ENCODE measurements at regions not wholly inside any gene's neighbourhood (a gene's known extent, or its start where the extent isn't known, plus 50 kb on each side); places are given as distances from the start of the nearest gene placed in this dataset.
"Not testable (repeated sequence)": the region's sequence is repeated elsewhere in the genome, so short reads cannot be mapped to it uniquely, and the experiment has no call there.

DNA sequence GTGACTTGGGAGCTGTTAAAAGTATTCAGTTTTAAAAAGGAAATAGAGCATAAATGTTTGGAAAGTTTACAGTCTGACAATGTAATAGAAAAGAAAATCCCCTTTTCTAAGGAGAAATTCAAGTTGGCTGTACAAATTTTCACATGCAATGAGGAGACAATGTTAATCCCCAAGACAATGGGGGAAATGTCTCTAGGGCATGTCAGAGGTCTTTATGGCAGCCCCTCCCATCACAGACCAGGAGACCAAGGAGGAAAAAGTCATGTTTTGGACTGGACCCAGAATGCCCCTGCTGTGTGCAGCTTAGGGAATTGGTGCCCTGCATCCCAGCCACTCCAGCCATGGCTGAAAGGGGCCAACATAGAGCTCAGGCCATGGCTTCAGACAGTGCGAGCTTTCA, 831.1 kb upstream of the ADGRL3 start:
- no peak for DNase-seq

DNA sequence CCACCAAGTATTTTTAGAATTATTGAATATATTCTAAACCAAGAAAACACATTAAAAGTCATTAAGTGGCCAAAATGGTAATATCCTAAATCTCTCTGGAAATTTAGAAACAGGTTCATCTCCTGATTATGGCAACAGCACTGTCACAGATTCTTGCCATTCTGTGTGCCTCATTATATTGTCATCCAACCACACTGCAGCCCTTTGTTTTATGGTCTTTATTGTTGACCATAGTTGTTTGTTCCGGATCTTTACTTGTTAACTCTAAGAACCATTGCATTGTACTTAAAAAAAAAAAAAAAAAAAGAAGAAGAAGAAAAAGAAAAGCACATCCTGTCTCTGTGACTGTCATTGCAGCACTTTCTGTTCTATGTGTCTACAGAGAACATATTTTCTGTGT, 822.1 kb upstream of the ADGRL3 start:
- DNase-seq = no peak

DNA sequence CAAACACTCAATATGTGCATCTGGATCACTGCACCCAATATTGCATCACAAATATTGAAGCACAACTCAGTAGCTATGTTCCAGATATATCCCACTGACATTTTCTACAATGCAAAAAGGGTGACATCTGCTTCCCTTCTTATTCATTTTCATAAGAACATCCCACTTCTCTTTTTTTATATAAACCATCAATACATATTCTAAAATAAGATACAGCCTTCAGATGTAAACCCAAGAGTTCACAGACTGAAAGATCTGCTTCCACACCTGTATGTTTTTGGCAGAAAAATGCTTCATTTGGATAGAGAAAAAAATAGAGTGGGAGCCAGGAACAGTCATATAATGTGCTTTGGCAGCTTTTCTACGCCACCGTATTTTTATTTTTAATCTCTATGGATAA, 815.6 kb upstream of the ADGRL3 start:
- DNase-seq = no peak

DNA sequence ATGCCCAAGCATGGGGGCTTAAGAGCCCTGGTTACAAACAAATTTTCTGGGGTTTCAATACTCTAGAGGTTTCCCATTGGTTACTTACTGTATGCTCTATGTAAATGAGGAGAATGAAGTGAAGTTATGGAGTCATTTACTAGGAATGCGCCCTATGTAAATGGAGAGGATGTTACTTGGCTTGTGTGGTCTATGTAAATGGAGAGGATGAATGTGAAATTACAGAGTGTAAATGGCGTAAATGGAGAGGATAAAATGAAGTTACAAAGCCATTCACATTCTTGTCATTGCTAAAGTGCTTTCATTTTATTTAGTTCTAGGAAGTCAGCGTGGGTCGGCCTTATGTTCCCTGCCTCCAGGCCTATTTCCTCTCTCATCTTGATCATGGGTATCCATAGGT, 810.5 kb upstream of the ADGRL3 start:
- DNase-seq = no peak

DNA sequence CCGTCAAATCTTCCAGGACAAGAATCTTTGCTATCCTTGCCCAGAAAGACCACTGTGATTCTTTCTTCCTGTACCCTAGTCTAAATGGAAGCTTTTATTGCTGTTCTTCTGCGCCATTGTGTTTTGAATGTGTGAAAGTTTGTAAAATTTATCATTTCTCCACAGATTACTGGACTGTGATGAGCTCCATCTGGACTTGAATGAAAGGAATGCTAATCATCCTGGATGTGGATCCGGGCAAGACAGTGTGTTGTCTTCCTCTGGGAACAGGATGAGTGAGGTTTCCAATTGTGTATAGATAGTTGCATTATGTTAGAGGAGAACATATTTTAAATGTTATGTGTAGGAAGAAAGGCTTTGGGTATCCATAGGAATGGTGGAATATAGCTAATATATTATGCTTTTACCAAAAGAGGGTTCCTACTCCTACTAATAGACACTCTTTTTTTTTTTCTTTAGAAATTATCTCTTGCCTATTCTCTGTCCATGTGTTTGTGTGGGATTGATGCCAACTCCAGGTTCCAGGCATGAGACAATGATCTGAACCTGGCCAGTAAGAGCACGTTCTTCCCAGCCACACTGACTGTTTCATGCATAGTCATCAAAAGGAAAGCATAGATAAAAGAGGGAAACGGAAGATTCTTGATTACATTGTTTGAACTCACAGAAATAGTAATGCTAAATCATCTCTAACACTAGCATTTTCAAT, 803.6 kb upstream of the ADGRL3 start:
- DNase-seq = no peak

DNA sequence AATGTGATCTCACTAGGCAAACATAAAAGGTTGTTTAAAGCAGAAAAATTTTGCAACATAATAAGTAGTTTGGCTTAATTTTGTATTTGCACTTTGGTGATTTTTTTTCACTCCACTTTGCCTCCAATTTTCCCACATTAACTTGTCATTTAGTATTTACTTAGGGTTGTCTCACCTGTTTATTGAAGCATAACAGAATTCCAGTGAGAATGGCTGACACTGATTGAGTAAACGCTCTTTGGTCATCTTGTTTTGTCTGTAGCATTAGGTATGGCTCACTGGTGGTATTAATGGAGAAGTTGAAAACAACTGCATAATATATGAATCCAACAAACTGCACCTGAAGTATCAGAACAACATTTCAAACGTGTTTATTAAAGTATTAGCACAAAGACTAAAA, 799.5 kb upstream of the ADGRL3 start:
- DNase-seq = no peak

DNA sequence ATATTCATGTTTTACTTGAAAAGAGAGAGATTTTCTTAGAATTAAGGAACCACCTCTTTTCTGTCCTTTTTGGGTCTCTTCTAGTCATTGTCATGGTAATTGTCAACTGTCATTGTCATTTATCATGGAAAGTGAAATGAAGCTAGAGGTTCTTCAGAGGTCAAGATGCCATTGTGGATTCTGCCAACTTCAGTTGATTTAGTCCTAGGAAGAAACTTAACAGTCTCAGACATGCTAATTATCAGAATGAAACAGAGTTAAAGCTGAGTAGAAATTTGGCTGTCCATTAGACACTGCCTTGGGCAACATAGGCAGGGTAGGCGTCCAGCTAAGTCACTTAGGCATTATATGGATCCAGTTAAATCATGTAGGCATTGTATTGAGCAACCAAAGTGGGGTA, 796.1 kb upstream of the ADGRL3 start:
- DNase-seq = no peak

DNA sequence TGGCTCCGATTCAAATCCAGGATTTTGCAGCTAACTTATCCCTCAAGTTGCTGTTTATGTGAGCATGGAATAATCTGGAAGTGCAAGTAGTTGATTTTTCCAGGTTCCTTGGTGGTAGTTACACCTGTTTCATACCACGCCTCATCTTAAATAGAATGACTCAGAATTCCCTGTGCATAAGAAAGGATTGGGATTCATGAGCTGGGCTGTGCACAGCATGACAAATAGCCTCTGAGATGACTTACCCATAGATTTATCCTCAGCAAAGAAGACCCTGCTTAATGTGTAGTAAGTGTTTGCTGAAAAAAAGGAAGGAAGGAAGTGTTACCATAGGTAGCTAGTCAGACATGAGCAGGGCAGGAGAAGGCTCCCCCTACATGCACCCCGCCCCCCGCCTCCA, 777.7 kb upstream of the ADGRL3 start:
- DNase-seq = no peak

DNA sequence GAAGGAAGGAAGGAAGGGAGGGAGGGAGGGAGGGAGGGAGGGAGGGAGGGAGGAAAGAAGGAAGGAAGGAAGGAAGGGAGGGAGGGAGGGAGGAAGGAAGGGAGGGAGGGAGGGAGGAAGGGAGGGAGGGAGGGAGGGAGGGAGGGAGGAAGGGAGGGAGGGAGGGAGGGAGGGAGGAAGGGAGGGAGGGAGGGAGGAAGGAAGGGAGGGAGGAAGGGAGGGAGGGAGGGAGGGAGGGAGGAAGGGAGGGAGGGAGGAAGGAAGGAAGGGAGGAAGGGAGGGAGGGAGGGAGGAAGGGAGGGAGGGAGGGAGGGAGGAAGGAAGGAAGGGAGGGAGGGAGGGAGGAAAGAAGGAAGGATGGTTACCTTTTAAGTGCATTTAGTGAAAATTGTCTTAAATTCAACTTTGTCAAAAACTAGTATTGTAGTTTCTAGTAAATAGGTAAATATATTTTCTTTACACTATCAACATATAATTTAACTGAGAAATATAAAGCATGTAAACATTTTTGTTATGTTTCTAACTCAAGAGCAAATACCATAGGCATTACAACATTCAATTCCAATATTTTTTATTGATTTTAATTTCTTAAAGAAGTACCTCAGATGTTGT, 776.4 kb upstream of the ADGRL3 start:
- DNase-seq = not testable (repeated sequence)

DNA sequence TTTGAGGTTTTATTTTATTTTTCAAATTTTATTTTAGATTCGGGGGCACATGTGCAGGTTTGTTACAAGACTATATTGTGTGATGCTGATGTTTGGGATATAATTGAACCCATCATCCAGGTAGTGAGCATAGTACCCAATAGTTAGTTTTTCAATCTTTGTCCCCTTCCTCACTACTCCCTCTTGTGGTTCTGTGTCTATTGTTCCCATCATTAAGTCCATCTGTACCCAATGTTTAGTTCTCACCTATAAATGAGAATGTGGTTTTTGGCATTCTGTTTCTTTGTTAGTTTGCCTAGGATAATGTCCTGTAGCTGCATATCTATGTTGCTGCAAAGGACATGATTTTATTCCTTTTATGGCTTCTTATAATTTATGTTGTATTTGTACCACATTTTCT, 767.2 kb upstream of the ADGRL3 start:
- DNase-seq = no peak

DNA sequence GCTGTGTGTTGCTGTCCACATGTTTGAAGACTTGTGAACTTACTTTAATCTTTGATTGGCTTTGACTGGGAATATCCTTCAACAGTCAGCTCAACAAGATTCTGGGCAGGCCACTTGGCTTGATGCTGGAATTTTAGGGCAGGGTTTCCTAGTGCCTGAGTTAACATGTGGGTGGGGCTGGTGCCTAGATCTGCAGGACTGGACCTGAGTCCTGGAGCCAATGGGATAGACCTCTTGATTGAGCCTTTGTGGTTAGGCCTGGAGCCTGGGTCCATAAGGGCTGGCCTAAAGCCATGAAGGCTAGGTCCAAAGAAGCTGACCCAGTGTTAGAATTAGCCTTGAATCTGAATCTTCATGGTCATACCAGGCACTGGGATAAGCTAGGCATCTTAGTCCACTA, 757.1 kb upstream of the ADGRL3 start:
- DNase-seq = no peak

DNA sequence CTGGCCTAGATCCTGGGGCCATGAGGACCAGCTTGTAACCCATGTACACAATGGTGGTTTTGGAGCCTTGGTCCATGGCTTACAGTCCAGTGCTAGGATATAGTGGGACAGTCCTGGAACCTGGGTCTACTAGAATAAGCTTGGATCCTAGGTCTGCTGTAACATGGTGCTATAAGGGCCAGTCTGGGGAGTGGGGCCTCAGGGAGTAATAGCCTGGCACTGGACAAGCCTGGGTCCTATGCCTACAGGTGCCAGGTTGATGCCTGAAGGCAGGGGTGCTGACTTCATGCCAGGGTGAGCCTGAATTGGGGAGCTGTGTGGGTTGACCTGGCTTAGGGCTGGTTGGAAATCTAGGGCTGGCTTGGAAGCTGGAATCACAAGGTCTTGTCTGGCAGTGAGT, 756.3 kb upstream of the ADGRL3 start:
- no peak for DNase-seq

DNA sequence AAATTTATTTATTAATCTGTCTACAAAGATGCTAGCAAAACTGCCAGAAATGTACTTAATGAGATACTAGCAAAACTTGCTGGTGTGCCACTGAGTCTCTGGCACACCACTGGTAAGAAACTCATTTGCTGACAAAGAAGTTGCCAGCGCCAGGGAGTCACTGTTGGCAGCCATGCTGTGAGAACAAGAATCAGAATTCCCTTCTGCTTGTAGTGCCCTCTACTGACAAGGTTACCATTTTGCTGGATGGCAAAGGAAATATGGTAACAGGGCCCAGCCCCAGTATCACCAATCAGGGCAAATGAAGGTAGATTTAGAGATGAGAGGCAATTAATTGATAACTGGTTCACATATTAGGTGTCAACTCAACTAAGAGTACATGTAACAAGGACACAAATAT, 750.1 kb upstream of the ADGRL3 start:
- no peak for DNase-seq

DNA sequence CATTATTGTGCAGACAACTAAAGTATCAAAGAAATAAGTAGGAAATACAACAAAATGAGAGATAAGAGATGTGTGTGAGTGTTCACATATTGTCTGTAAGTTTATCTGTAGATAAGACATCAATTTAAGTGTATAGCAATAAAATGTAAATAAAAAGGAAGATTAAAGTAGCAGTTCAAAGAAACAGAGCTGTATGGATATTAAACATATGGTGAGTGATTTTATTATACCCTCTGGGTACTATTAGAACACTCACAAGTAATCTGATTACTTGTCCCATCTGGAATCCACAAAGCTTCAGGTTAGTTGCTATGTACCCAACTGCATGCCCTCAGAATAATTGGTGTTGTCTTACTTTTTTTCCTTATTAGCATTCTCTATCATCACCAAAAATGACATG, 747.9 kb upstream of the ADGRL3 start:
- no peak for DNase-seq

DNA sequence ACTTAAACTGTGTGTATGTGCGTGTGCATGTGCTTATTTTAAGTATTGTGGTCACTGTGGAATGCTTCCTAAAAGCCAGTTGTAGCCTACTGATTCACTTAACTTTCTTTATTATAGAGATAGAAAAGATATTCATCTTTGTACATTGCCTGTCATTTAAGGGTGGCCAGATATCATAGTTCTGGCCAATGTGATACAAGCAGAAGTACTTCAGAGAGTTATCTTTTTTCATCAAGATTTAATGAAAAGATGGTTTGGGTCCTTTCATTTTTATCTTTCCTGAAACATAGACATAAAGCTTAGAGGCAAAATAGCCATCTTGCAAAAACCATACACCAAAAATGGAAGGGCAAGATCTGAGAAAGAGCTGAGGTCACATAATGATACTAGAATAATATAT, 744.7 kb upstream of the ADGRL3 start:
- DNase-seq = no peak

DNA sequence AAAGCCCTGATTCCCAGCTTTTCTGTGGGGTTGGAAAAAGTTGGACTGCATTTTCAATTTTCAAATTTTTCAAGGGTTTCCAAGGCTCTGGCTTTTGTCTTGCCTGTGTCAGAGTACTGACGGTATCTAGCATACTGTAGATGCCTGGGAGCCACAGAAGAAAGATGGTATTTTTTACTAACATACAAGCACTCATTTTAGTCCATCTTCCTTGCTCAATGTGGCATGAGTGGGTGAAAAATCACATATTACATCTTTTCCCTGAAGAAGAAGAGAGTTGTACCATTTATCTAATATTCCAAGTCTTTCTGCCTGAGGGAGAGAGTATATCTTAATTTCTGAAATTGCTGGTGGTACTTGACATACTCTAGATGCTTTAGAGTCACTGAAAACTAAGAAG, 738.6 kb upstream of the ADGRL3 start:
- DNase-seq = no peak

DNA sequence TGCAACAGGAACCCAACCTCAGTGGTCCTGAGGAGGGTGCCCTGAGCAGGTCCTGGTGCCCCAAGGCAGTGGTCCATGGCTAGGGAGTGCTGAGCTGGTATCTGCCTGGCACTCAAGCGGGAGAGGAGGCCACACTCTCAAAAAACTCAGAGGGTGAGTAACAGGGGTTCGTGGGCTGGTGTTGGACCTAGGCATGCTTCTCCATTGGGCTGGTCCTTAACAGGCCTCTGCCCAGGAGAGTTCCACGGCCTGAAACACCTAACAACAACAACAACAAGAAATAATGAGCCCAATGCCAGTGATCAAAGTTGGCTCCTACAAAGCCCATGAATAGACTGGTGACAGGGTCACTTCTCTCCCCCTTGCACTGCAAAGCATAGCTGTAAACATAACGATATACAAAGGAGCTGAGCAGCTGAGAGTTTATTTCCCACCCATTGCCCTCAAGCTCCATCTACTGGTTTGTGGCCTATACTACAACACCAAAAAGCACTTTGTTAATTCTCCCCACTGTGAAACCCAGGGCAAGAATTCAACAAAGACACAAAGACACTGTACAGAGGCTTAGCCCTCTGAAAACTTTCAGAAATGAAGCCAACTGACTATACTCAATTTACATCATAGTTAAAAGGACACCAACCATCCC, 736.1 kb upstream of the ADGRL3 start:
- DNase-seq = no peak

DNA sequence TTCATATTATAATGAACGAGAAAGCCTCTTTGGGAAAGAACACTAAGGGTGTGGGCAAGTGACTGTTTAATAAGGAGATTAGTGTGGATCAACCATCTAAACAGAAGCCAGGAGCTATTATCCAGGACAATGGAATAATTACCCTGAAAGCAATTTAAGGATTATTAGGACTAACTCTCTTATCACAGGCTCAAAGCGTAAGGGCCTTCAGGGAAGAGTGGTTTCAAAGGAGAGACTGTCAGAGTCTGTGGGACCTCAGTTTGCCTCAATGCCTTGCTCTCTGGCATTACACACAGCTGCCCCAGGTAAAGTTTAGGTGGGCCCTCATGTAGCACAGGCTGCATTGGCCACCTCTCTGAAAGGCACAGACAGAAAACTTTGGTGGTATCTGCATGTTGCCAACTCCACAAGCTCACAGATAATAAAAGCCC, 717.2 kb upstream of the ADGRL3 start:
- DNase-seq = no peak

DNA sequence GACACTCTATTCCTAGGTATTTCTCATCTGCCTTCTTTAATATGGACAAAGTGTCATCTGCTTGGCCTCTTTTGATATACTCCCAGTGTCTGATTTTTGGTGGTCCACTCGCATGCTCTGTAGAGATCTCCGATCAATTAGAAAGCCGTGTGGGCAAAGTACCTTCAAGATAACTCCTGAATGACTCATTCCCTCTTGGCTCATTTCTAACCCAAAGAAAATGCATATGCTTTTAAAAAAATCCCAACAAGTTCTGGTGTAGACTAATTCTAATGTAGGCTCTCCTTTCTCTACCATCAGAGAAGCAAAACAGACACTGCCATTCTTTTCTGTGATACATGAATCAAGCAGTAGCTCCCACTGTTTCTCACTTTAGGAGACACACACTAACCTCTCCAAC, 714.9 kb upstream of the ADGRL3 start:
- DNase-seq = no peak

DNA sequence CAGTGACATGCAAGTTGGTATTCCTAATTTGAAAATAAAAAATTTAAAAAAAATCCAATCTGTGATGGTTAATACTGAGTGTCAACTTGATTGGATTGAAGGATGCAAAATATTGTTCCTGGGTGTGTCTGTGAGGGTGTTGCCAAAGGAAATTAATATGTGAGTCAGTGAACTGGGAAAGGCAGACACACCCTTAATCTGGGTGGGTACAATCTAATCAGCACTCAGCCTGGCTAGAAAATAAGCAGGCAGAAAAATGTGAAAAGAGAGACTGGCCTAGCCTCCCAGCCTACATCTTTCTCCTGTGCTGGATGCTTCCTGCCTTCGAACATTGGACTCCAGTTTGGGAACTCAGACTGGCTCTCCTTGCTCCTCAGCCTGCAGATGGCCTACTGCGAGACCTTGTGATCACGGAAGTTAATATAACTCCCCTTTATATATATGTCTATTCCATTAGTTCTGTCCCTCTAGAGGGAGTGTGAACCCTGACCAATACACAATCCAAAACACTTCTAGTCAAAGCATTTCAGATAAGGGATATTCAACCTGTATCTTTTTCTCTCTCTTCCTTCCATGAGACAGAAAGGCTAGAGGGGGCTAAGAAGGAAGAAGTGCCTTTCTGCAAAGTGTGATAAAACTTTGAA, 712.9 kb upstream of the ADGRL3 start:
- DNase-seq = not testable (repeated sequence)

DNA sequence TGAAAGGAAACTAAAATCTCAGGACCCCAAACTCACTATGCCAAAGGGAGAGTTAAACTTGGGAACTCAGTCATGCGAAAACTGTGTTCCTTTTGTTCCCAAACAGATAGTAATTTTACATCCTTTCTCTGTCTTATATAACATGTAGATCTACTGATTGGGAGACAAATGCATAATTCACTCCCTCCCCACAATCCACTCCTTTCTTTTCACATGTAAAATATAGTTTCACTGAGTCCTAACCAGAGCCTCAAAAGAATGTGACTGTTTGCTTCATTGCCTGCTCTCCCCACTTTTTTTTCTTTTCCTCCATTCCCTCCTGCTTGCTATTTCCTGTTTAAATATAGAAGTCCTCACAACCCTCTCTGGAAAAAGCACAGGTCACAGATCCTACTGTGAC, 699.3 kb upstream of the ADGRL3 start:
- DNase-seq = no peak

DNA sequence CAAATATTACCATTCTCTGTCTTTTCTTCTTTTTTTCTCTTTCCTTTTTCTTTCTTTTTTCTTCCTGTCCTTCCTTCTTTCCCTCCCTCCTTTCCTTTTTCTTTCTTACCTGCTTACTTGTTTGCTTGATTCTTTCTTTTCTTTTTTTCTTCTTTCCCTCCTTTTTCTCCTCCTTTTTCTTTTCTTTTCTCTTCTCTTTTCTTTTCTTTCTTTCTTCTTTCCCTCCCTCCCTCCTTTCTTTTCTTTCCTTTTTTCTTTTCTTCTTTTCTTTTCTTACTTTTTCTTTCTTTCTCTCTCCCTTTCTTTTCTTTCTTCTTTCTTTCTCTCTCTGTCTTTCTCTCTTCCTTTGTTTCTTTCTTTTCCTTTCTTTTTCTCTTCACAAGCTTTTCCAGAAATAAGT, 697.4 kb upstream of the ADGRL3 start:
- no peak for DNase-seq

DNA sequence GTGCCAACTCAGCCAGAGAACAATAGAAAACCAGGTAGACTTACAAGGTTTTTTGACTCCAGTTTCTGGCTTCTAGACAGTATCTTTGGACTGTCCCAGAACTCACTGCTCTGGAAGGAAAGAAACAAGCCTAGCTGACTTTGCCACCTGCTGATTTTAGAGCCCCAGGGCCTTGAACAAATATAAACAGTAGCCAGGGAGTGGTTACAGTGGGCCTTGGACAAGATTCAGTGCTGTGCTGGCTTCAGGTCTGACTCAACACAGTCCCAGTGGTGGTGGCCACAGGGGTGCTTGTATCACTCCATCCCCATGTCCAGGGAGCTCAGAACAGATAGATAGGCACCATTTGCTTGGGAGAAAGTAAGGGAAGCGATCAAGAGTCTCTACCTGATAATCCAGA, 694.1 kb upstream of the ADGRL3 start:
- no peak for DNase-seq

DNA sequence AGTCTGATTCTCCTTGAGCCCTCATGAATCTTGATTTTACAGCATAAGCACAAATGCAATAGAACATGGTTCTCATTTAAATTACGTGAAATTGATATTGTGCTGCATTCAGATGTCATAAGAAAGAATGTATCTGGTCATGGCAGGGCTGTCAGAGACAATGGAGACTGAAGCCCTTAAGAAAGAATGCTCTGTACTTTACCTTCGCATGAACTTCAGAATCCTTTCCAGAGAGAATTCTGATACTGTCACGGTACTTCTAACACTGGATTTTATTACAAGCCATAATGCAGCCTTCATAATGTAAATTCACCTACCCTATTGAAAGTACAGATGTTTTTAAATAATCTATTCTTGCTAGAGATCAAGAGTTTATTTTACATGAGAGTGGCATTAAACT, 677.9 kb upstream of the ADGRL3 start:
- no peak for DNase-seq
